B cell (primary cell): ENCODE measurements at regions not wholly inside any gene's neighbourhood (a gene's known extent, or its start where the extent isn't known, plus 50 kb on each side); places are given as distances from the start of the nearest gene placed in this dataset.

Experiments used
- ATAC-seq: fragments of 200-7000 bp; cut with Tn5 transposase; one replicate; pipeline ENCODE4 v1.10.0; 2021; ENCODE audit warnings: low read depth, mild to moderate bottlenecking, moderate number of reproducible peaks, moderate library complexity
- CTCF ChIA-PET: fragments of 350-600 bp; sonication (Branson Sonifier 250); formaldehyde crosslinking; loops from one replicate; lab custom pipeline; 2021; ENCODE audit warnings: antibody characterized with exemption, inconsistent platforms; lab: Charles Lee
- POLR2A ChIA-PET: fragments of 350-600 bp; sonication (Branson Sonifier 250); formaldehyde crosslinking; loops from one replicate; lab custom pipeline; 2021; ENCODE audit warnings: antibody characterized with exemption; lab: Charles Lee
- DNase-seq: peaks from one replicate; pipeline ENCODE4 v3.0.0; 2013
- H2AFZ ChIP-seq: 2 replicates; pipeline ENCODE4 v1.6.1; 2012; ENCODE audit warnings: mild to moderate bottlenecking, low read depth, low read length; ENCODE audit not compliant: insufficient read depth, poor library complexity, severe bottlenecking
- H3K27ac ChIP-seq, 2 donors: 1 replicate in 1 of 2; 2 replicates in 1 of 2; pipeline ENCODE4 v1.5.1; 2012 to 2013; ENCODE audit warnings: low read length in 2 of 2, mild to moderate bottlenecking in 2 of 2, moderate library complexity in 1 of 2
- H3K27me3 ChIP-seq, 4 experiments: fragments of 200-600 bp in 1 of 4; sonication (generic) in 1 of 4; replicated peaks in 1 of 4; 1 replicate in 2 of 4; 2 replicates in 2 of 4; pipeline versions ENCODE4 v1.6.1 to v1.7.0; 2013 to 2016; ENCODE audit warnings: low read length in 3 of 4, mild to moderate bottlenecking in 2 of 4, mixed read lengths in 1 of 4, moderate library complexity in 1 of 4; ENCODE audit not compliant: insufficient read depth in 4 of 4, control insufficient read depth in 3 of 4; ENCODE audit errors: control extremely low read depth in 1 of 4
- H3K36me3 ChIP-seq, 2 experiments: replicated peaks in 1 of 2; 1 replicate in 1 of 2; 2 replicates in 1 of 2; pipeline versions ENCODE4 v1.6.1 to v1.7.1; 2013; ENCODE audit warnings: low read length in 1 of 2; ENCODE audit not compliant: insufficient read depth in 2 of 2, control insufficient read depth in 1 of 2; ENCODE audit errors: control extremely low read depth in 1 of 2, extremely low read depth in 1 of 2
- H3K4me1 ChIP-seq, 2 donors: fragments of 200-600 bp in 1 of 2; sonication (generic) in 1 of 2; 1 replicate in 1 of 2; 2 replicates in 1 of 2; pipeline versions ENCODE4 v1.5.1 to v1.6.1; 2013 to 2017; ENCODE audit warnings: low read length in 2 of 2; ENCODE audit not compliant: control insufficient read depth in 2 of 2, insufficient read depth in 2 of 2
- H3K4me2 ChIP-seq: replicated peaks from 2 replicates; pipeline ENCODE3; 2012; ENCODE audit warnings: mild to moderate bottlenecking, low read depth, low read length; ENCODE audit not compliant: poor library complexity, severe bottlenecking
- H3K4me3 ChIP-seq, 5 experiments: fragments of 200-600 bp in 1 of 5; sonication (generic) in 1 of 5; 1 replicate in 3 of 5; 2 replicates in 2 of 5; pipeline versions ENCODE4 v1.5.1 to v1.7.0; 2011 to 2016; ENCODE audit warnings: low read length in 4 of 5, mild to moderate bottlenecking in 4 of 5, low read depth in 2 of 5, control low read depth in 1 of 5, moderate library complexity in 1 of 5; ENCODE audit not compliant: insufficient read depth in 1 of 5; ENCODE audit errors: control extremely low read depth in 1 of 5, extremely low read depth in 1 of 5
- H3K79me2 ChIP-seq: fragments of 200-600 bp; sonication (generic); one replicate; pipeline ENCODE4 v1.6.0; 2016; ENCODE audit warnings: low read length; ENCODE audit not compliant: control insufficient read depth, insufficient read depth
- H3K9ac ChIP-seq: fragments of 200-600 bp; sonication (generic); 2 replicates; pipeline ENCODE4 v1.6.1; 2017; ENCODE audit warnings: mild to moderate bottlenecking, low read length, moderate library complexity
- H3K9me3 ChIP-seq, 3 donors: one replicate each; pipeline versions ENCODE4 v1.6.1 to v1.7.1; 2013; ENCODE audit warnings: low read length in 2 of 3; ENCODE audit not compliant: control insufficient read depth in 2 of 3, insufficient read depth in 1 of 3; ENCODE audit errors: control extremely low read depth in 1 of 3
- H4K20me1 ChIP-seq: 2 replicates; pipeline ENCODE4 v1.6.0; 2012; ENCODE audit warnings: mild to moderate bottlenecking, low read length; ENCODE audit not compliant: insufficient read depth, control insufficient read depth, poor library complexity, severe bottlenecking
- H3K27ac Mint-ChIP-seq: one replicate; pipeline ENCODE4 v1.8.0; 2021; ENCODE audit warnings: mixed read lengths
- H3K27me3 Mint-ChIP-seq: one replicate; pipeline ENCODE4 v1.8.0; 2021; ENCODE audit warnings: mixed read lengths
- H3K4me1 Mint-ChIP-seq: one replicate; pipeline ENCODE4 v1.8.0; 2021; ENCODE audit warnings: mixed read lengths
- H3K4me3 Mint-ChIP-seq: one replicate; pipeline ENCODE4 v1.8.0; 2021; ENCODE audit warnings: mixed read lengths
- H3K9me3 Mint-ChIP-seq: one replicate; pipeline ENCODE4 v1.8.0; 2022; ENCODE audit warnings: mixed read lengths; ENCODE audit not compliant: insufficient read depth
- EZH2 ChIP-seq: IDR thresholded peaks from 2 replicates; pipeline ENCODE4 v1.6.1; 2012; ENCODE audit warnings: borderline replicate concordance, low read depth, mild to moderate bottlenecking, moderate library complexity, low read length; ENCODE audit not compliant: insufficient read depth, poor library complexity, severe bottlenecking
- WGBS: methylation state at CpG from one replicate; pipeline ENCODE4 v1.1.5; 2013; ENCODE audit warnings: missing lambda C conversion rate; ENCODE audit not compliant: insufficient coverage; 5-methylcytosine and 5-hydroxymethylcytosine counted together
- intact Hi-C: fragments of 100-400 bp; cut with micrococcal nuclease; formaldehyde crosslinking; loops from one replicate; pipeline ENCODE4 v1.10.0; 2022
- TF ChIP-seq, protein P1 (sequence below): fragments of 200-600 bp; IDR thresholded peaks from one replicate; pipeline ENCODE4 v1.8.0; 2022; ENCODE audit warnings: antibody characterized with exemption, mild to moderate bottlenecking

DNA sequence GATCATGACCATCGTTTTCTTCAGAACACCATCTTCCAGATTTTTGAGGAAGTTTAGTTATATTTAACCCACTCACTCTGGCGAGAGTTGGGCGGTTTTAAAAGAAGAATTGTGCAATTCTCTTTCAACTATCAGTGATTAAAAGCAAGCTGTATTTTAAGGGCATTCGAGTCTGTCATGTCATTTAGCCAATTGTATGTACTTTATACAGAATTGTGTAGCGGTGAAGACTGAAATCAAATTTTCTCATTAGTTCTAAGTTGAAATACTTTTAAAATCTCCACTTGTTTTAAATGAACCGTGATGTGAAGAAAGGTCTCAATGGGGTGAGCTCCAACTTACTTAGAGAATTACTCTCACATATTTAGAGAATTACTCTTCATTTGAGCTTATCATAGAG lies 214.6 kb upstream of the DTNA start:
- H3K27ac Mint-ChIP-seq = no peak overlapping the region
- CTCF ChIA-PET = no interaction called here
- peaks cover 38% of the 10 kb centered on the region for H3K27me3 Mint-ChIP-seq
- no peaks in the 10 kb centered on the region for H3K4me1 Mint-ChIP-seq
- ATAC-seq (no peak), DNase-seq (no peak)
- Histone ChIP-seq H4K20me1 (no peaks in the 10 kb centered on the region), H3K27me3 (peaks cover 0 to 19% (median 4%) of the 10 kb centered on the region in 4 experiments), H3K9ac (no peak overlapping the region), H2AFZ (no peak overlapping the region), H3K36me3 (no peaks in the 10 kb centered on the region), H3K27ac (no peak overlapping the region), H3K79me2 (no peaks in the 10 kb centered on the region), H3K4me3 (no peak overlapping the region), H3K4me2 (no peak overlapping the region), H3K9me3 (peaks cover 0 to 3% (median 0%) of the 10 kb centered on the region in 3 donors), H3K4me1 (no peaks in the 10 kb centered on the region)
- TF ChIP-seq, protein P1, sequence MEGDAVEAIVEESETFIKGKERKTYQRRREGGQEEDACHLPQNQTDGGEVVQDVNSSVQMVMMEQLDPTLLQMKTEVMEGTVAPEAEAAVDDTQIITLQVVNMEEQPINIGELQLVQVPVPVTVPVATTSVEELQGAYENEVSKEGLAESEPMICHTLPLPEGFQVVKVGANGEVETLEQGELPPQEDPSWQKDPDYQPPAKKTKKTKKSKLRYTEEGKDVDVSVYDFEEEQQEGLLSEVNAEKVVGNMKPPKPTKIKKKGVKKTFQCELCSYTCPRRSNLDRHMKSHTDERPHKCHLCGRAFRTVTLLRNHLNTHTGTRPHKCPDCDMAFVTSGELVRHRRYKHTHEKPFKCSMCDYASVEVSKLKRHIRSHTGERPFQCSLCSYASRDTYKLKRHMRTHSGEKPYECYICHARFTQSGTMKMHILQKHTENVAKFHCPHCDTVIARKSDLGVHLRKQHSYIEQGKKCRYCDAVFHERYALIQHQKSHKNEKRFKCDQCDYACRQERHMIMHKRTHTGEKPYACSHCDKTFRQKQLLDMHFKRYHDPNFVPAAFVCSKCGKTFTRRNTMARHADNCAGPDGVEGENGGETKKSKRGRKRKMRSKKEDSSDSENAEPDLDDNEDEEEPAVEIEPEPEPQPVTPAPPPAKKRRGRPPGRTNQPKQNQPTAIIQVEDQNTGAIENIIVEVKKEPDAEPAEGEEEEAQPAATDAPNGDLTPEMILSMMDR = no peak
- no peak for TF ChIP-seq EZH2
- POLR2A ChIA-PET = no interaction called here
- WGBS = no CpG with 5 or more reads among the region's 6 CpGs
- H3K4me3 Mint-ChIP-seq = no peak overlapping the region
- H3K9me3 Mint-ChIP-seq = no peaks in the 10 kb centered on the region
- intact Hi-C loops = no loop called here

DNA sequence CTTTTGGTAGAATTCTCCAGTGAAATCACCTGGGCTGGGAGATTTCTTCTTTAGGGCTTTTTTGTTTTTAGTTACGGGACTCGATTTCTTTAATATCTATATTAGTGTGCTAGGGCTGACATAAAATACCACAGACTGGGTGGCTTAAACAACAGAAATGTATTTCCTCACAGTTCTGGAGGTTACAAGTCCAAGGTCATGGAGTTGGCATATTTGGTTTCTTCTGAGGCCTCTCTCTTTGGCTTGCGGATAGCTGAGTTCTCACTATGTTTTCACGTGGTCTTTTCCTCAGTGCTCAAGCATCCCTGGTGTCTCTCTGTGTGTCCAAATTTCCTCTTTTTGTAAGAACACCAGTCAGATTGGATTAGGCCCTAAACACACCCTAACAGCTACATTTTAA lies 208.5 kb upstream of the DTNA start:
- Mint-ChIP-seq H3K27me3 (peaks cover 4% of the 10 kb centered on the region), H3K4me1 (no peaks in the 10 kb centered on the region), H3K27ac (no peak overlapping the region), H3K9me3 (no peaks in the 10 kb centered on the region), H3K4me3 (no peak overlapping the region)
- no peaks in the 10 kb centered on the region for H4K20me1 ChIP-seq
- 33% methylated on average over 2 of the region's 4 CpGs for WGBS
- H3K9me3 ChIP-seq = peaks cover 0 to 8% (median 0%) of the 10 kb centered on the region in 3 donors
- H3K79me2 ChIP-seq = no peaks in the 10 kb centered on the region
- TF ChIP-seq, protein P1 = no peak
- TF ChIP-seq EZH2 = no peak
- no peak for ATAC-seq
- DNase-seq = no peak
- no peak overlapping the region for H3K9ac ChIP-seq
- H3K27ac ChIP-seq = no peak overlapping the region
- H3K4me2 ChIP-seq = no peak overlapping the region
- ChIA-PET POLR2A (no interaction called here), CTCF (no interaction called here)
- H2AFZ ChIP-seq = no peak overlapping the region
- no peak overlapping the region for H3K4me3 ChIP-seq
- H3K4me1 ChIP-seq = no peaks in the 10 kb centered on the region
- H3K36me3 ChIP-seq = no peaks in the 10 kb centered on the region
- H3K27me3 ChIP-seq = no peaks in the 10 kb centered on the region
- intact Hi-C loops = no loop called here
